ENCODE measurements at regions not wholly inside any gene's neighbourhood (a gene's known extent, or its start where the extent isn't known, plus 50 kb on each side); places are given as distances from the start of the nearest gene placed in this dataset.

GRCh38 chr2:4693266-4693665 lies 989.9 kb downstream of the DCDC2C start:
- TF ChIP-seq EZH2phosphoT487 (IDR thresholded peaks at IDR 0.05; ENCODE audit: insufficient read depth, low read depth) (no peak), EZH2 (IDR thresholded peaks at IDR 0.05; ENCODE audit: insufficient read depth, poor library complexity, severe bottlenecking) (no peak)

All from GM23248 (cell line).